Stomach (tissue), 8 donors: ENCODE measurements at regions not wholly inside any gene's neighbourhood (a gene's known extent, or its start where the extent isn't known, plus 50 kb on each side); places are given as distances from the start of the nearest gene placed in this dataset.

Source experiments
- DNase-seq, 2 donors: peaks; one replicate each; pipeline versions ENCODE4 v3.0.0 to v3.0.0-alpha.2; 2013 to 2019
- H3K27ac ChIP-seq, 5 donors: fragments of 200-600 bp in 4 of 5; sonication (generic) in 4 of 5; one replicate each; pipeline ENCODE4 v1.5.1; 2013 to 2019; ENCODE audit warnings: mild to moderate bottlenecking in 1 of 5, moderate library complexity in 1 of 5
- H3K27me3 ChIP-seq, 3 donors: fragments of 200-600 bp; sonication (generic); one replicate each; pipeline ENCODE4 v1.5.1; 2017 to 2019; ENCODE audit warnings: mixed run types in 1 of 3
- H3K36me3 ChIP-seq, 4 donors: fragments of 200-600 bp; sonication (generic); 1 replicate in 3 of 4; 2 replicates in 1 of 4; pipeline ENCODE4 v1.5.1; 2016 to 2019
- H3K4me1 ChIP-seq, 4 donors: fragments of 200-600 bp; sonication (generic); one replicate each; pipeline ENCODE4 v1.5.1; 2016 to 2019
- H3K4me3 ChIP-seq, 4 donors: fragments of 200-600 bp; sonication (generic) in 3 of 4; one replicate each; pipeline ENCODE4 v1.5.1; 2016 to 2019; ENCODE audit warnings: mild to moderate bottlenecking in 1 of 4
- H3K9me3 ChIP-seq, 4 donors: fragments of 200-600 bp; sonication (generic); one replicate each; pipeline ENCODE4 v1.5.1; 2016 to 2019
- CTCF ChIP-seq, 7 experiments: fragments of 450-650 bp in 4 of 7; fragments of 200-600 bp in 3 of 7; sonication (generic) in 3 of 7; IDR thresholded peaks; one replicate each; pipeline ENCODE4 v1.5.1; 2016 to 2019; ENCODE audit warnings: antibody characterized with exemption in 7 of 7, control low read depth in 2 of 7, mild to moderate bottlenecking in 1 of 7
- EP300 ChIP-seq: sonication (generic); formaldehyde crosslinking; IDR thresholded peaks from one replicate; pipeline ENCODE4 v1.6.1; 2017; ENCODE audit warnings: antibody characterized with exemption
- POLR2A ChIP-seq, 4 donors: fragments of 450-650 bp; IDR thresholded peaks; one replicate each; pipeline ENCODE4 v1.6.1; 2016; ENCODE audit warnings: antibody characterized with exemption in 4 of 4, control low read depth in 2 of 4, mild to moderate bottlenecking in 1 of 4, moderate library complexity in 1 of 4
- POLR2AphosphoS5 ChIP-seq, 3 donors: sonication (generic); formaldehyde crosslinking; IDR thresholded peaks; one replicate each; pipeline ENCODE4 v1.6.1; 2016; ENCODE audit warnings: antibody characterized with exemption in 3 of 3
- WGBS, 5 donors: extraction: QIAGEN DNeasy Blood & Tissue Kit in 3 of 5; methylation state at CpG; one replicate each; pipeline versions ENCODE4 v1.1.5 to v1.1.7; 2013 to 2018; 5-methylcytosine and 5-hydroxymethylcytosine counted together
- intact Hi-C: fragments of 100-400 bp; cut with DNase I; formaldehyde crosslinking; loops from one replicate; pipeline ENCODE4 v1.15.1; 2023; ENCODE audit warnings: low total_unique reads
- donor health status: healthy with polysubstance abuse.
- donor health status: Bipolar disorder and iron deficiency.
- donor health status: healthy.

GRCh38 chr3:167110901-167111300 is 269.2 kb downstream of the ZBBX start:
- 68 to 77% (median 72%) methylated on average over 8 of the region's 8 CpGs for WGBS, 5 donors
- TF ChIP-seq POLR2AphosphoS5 (IDR thresholded peaks at IDR 0.05) = no peak
- no peak for TF ChIP-seq EP300
- no peak for TF ChIP-seq CTCF (IDR thresholded peaks at IDR 0.05)
- no peak for TF ChIP-seq POLR2A (IDR thresholded peaks at IDR 0.05)

GRCh38 chr3:167109746-167110145 is 270.4 kb downstream of the ZBBX start:
- WGBS, 5 donors = 73 to 96% (median 77%) methylated on average over 1 of the region's 1 CpG
- intact Hi-C loops = no loop called here
- H3K36me3 ChIP-seq = no peaks in the 10 kb centered on the region
- no peak for DNase-seq
- no peak overlapping the region for H3K4me3 ChIP-seq
- no peaks in the 10 kb centered on the region for H3K4me1 ChIP-seq
- H3K27ac ChIP-seq = no peak overlapping the region
- TF ChIP-seq CTCF (IDR thresholded peaks at IDR 0.05) = no peak
- TF ChIP-seq POLR2AphosphoS5 (IDR thresholded peaks at IDR 0.05) = no peak
- TF ChIP-seq POLR2A (IDR thresholded peaks at IDR 0.05) = no peak
- no peak for TF ChIP-seq EP300
- H3K27me3 ChIP-seq = no peaks in the 10 kb centered on the region
- H3K9me3 ChIP-seq = no peaks in the 10 kb centered on the region

More at GRCh38 chr3:167110901-167111300, 269.2 kb downstream of the ZBBX start:
- H3K27me3 ChIP-seq = no peaks in the 10 kb centered on the region
- H3K4me3 ChIP-seq = no peak overlapping the region
- no peaks in the 10 kb centered on the region for H3K4me1 ChIP-seq
- peaks cover 0 to under 1% (median 0%) of the 10 kb centered on the region in 4 donors for H3K9me3 ChIP-seq
- intact Hi-C loops = no loop called here
- H3K27ac ChIP-seq = no peak overlapping the region
- no peaks in the 10 kb centered on the region for H3K36me3 ChIP-seq
- peak in 1 of 2 donors; percentile 7 for DNase-seq

- no peaks in the 10 kb centered on the region for H3K27me3 ChIP-seq
- no peaks in the 10 kb centered on the region for H3K4me1 ChIP-seq
- TF ChIP-seq POLR2AphosphoS5 (IDR thresholded peaks at IDR 0.05) = no peak
- no peak for TF ChIP-seq EP300
- TF ChIP-seq POLR2A (IDR thresholded peaks at IDR 0.05) = no peak
- TF ChIP-seq CTCF (IDR thresholded peaks at IDR 0.05) = no peak
- H3K9me3 ChIP-seq = no peaks in the 10 kb centered on the region
- H3K4me3 ChIP-seq = no peak overlapping the region
- no peaks in the 10 kb centered on the region for H3K36me3 ChIP-seq
- no peak for DNase-seq
- intact Hi-C loops = no loop called here
- H3K27ac ChIP-seq = no peak overlapping the region
Measured at GRCh38 chr3:167106456-167106855, 273.6 kb downstream of the ZBBX start.

- Histone ChIP-seq H3K36me3 (no peaks in the 10 kb centered on the region), H3K27ac (no peak overlapping the region), H3K27me3 (no peaks in the 10 kb centered on the region), H3K4me3 (no peak overlapping the region), H3K9me3 (no peaks in the 10 kb centered on the region), H3K4me1 (no peaks in the 10 kb centered on the region)
- intact Hi-C loops = no loop called here
- no peak for DNase-seq
- 53 to 70% (median 57%) methylated on average over 1 of the region's 1 CpG for WGBS, 5 donors
- no peak for TF ChIP-seq EP300
- TF ChIP-seq CTCF (IDR thresholded peaks at IDR 0.05) = no peak
- TF ChIP-seq POLR2AphosphoS5 (IDR thresholded peaks at IDR 0.05) = no peak
- no peak for TF ChIP-seq POLR2A (IDR thresholded peaks at IDR 0.05)
Measured at GRCh38 chr3:167102071-167102470, 278.0 kb downstream of the ZBBX start.
